GM12874 (cell line): ENCODE measurements at regions not wholly inside any gene's neighbourhood (a gene's known extent, or its start where the extent isn't known, plus 50 kb on each side); places are given as distances from the start of the nearest gene placed in this dataset.

Source experiments
- CTCF ChIP-seq: IDR thresholded peaks from 2 replicates; pipeline ENCODE4 v1.5.1; 2011; ENCODE audit warnings: low read depth, mild to moderate bottlenecking, control low read depth, low read length, moderate library complexity; ENCODE audit not compliant: insufficient read depth

- no peak for TF ChIP-seq CTCF
Measured at GRCh38 chr4:15130441-15130840, 128.2 kb downstream of the CPEB2 start.

GRCh38 chr4:15131551-15131950 lies 129.3 kb downstream of the CPEB2 start:
- no peak for TF ChIP-seq CTCF

DNA sequence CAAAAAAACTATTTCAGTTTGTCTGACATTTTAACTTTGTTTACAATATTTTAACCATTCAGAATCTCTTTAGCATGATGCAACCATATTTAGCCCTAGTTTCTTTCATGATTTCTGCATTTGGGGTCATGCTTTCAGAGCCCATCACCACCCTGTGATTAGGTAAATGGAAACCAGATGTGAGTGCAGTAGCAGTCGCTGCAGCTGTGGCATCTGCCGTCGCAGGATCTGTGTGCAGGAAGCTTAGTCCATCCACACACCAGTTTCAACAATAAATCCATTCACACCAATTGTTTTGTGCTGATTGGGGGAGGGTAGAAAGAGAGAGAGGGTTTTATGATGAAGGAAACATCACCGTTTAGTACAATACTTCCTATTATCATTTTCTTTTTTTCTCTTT lies 130.5 kb downstream of the CPEB2 start:
- no peak for TF ChIP-seq CTCF

DNA sequence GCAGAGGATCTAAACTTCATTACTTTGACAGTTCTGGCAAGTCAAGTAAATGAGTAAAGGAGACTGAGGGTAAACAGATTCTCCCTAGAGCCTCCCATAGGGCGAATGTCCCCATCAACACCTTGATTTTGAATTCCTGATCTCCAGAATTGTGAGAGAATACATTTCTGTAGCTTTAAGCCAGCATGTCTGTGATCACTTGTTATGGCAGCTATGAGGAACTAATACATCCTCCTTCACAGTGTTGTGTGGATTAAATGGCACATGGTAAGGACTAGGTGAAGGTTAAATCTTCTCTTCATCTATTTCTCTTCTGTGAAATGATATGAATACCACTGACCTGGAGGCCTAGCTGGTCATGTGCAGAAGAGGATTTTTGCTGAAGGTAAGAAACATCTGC lies 137.3 kb downstream of the CPEB2 start:
- no peak for TF ChIP-seq CTCF

DNA sequence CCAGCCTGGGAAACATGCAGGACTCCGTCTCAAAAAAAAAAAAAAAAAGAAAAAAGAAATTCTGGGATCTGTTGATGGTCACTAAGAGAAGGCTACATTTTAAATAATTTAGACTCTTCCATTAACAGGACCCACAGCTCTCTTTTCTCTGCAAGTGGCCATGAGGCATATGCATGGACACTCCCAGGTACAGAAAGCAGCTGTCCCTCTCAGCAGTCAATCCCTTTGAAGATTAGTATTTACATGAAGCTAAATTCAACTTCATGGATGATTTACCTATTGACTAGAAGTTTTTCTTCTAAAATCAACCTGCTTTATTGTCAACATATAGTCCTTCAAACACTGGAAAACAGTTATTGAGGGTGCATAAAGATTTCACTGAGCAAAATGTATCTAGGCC lies 139.9 kb downstream of the CPEB2 start:
- no peak for TF ChIP-seq CTCF

DNA sequence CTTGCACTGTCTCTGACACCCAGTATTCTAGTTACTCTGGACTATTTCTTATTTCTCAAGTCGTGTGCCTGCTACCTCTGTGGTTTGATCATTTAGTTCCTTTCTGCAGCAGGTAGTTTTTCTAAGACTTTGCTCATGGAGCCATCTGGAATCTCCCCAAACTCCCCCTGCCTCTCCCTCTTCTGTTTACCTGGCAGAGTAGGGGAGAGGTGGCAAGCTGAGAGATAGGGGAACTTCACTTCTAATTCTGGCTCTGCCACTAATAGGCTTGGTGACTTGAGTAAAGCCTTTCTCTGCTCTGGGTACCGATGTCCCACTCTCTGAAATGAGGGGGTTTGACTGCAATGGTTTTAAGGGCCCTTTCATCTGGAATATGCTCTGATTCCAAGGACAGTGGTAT lies 141.3 kb downstream of the CPEB2 start:
- no peak for TF ChIP-seq CTCF

DNA sequence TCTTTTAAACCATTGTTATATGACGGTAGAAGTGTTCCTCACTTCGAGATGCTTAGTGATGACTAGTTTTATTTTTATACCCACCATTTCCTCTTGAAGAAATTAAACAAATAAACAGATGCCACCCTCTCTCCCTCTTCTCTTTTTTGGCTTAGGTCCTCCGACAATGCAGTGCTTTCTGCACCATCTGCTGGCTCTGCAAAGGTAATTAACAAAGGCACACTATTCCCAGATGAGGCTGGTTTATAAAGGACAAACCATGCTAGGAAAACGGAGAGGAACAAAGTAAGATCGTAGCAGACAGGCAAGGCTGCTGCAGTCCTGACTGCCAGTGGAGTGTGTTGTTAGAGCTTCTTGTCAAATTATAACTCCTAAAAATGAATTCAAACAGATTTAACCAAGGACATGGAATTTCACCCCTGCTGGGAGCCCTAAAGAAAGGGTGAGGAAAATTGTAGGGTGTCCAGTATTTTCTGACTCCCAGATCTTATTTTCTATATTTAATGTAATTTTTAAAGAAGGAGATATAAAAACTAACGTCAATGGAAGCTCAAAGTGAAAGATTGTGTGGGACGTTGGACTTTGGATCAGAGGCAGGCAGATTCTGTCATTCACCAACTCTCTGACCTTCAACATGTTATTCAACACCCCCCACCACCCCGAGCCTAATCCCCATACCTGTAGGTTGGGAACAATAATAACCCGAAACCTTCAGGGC lies 142.1 kb downstream of the CPEB2 start:
- TF ChIP-seq CTCF, result no peak

DNA sequence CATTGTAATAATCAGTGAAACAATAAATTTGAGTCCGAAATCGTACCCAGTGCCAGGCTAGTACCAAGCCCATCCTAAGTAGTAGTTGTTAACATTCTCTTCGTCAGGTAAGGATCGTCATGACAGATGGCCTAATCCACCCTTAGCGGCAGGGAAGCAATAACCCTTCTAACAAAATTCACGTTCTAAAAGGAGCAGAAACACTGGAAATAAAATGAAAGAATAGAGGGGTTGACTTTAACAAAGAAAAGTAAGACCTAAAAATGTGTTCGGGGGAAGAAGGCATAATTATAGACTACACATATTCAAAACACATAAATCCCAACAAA lies 142.7 kb downstream of the CPEB2 start:
- TF ChIP-seq CTCF, result no peak
